Endodermal cell (in vitro differentiated cells): ENCODE measurements at regions not wholly inside any gene's neighbourhood (a gene's known extent, or its start where the extent isn't known, plus 50 kb on each side); places are given as distances from the start of the nearest gene placed in this dataset.

Experiments
- DNase-seq: peaks from one replicate; pipeline ENCODE4 v3.0.0-alpha.2; 2017
- H3K27ac ChIP-seq: 2 replicates; pipeline ENCODE4 v1.5.1; 2013; ENCODE audit warnings: mild to moderate bottlenecking, low read depth, low read length, moderate library complexity
- H3K27me3 ChIP-seq: 2 replicates; pipeline ENCODE4 v1.6.1; 2013; ENCODE audit warnings: mild to moderate bottlenecking, low read length, moderate library complexity; ENCODE audit not compliant: insufficient read depth, control insufficient read depth, poor library complexity, severe bottlenecking
- H3K36me3 ChIP-seq: 2 replicates; pipeline ENCODE4 v1.7.0; 2013; ENCODE audit warnings: mild to moderate bottlenecking, low read length, moderate library complexity; ENCODE audit not compliant: control insufficient read depth, insufficient read depth
- H3K4me1 ChIP-seq: one replicate; pipeline ENCODE4 v1.7.0; 2013; ENCODE audit warnings: low read length; ENCODE audit not compliant: control insufficient read depth, insufficient read depth
- H3K4me3 ChIP-seq: 2 replicates; pipeline ENCODE4 v1.5.1; 2013; ENCODE audit warnings: mild to moderate bottlenecking, low read length, moderate library complexity
- H3K9ac ChIP-seq: 2 replicates; pipeline ENCODE4 v1.6.1; 2013; ENCODE audit warnings: mild to moderate bottlenecking, low read length, moderate library complexity; ENCODE audit not compliant: poor library complexity, severe bottlenecking; ENCODE audit errors: extremely low read depth
- H3K9me3 ChIP-seq: 2 replicates; pipeline ENCODE4 v1.6.1; 2013; ENCODE audit warnings: mild to moderate bottlenecking, low read length, moderate library complexity; ENCODE audit not compliant: control insufficient read depth
- H3K27ac Mint-ChIP-seq: 2 replicates; pipeline ENCODE4 v1.8.0; 2020; ENCODE audit warnings: mixed read lengths
- H3K27me3 Mint-ChIP-seq: 2 replicates; pipeline ENCODE4 v1.8.0; 2021; ENCODE audit warnings: mild to moderate bottlenecking, mixed read lengths; ENCODE audit not compliant: insufficient read depth
- H3K36me3 Mint-ChIP-seq: 2 replicates; pipeline ENCODE4 v1.8.0; 2020; ENCODE audit warnings: low read depth, mixed read lengths
- H3K4me1 Mint-ChIP-seq: 2 replicates; pipeline ENCODE4 v1.8.0; 2020; ENCODE audit warnings: mixed read lengths
- H3K4me3 Mint-ChIP-seq: 2 replicates; pipeline ENCODE4 v1.8.0; 2020; ENCODE audit warnings: mild to moderate bottlenecking, moderate library complexity, mixed read lengths
- H3K9me3 Mint-ChIP-seq: 2 replicates; pipeline ENCODE4 v1.8.0; 2020; ENCODE audit warnings: mild to moderate bottlenecking, mixed read lengths
- CTCF ChIP-seq: fragments of 200-600 bp; sonication (generic); conservative IDR thresholded peaks from 2 replicates; pipeline ENCODE4 v1.5.0; 2021; ENCODE audit warnings: antibody characterized with exemption, mild to moderate bottlenecking
- WGBS, 2 experiments: methylation state at CpG; one replicate each; pipeline versions ENCODE4 v1.1.5 to v1.1.7; 2013; ENCODE audit warnings: missing lambda C conversion rate in 2 of 2, mixed read lengths in 1 of 2; ENCODE audit not compliant: insufficient coverage in 1 of 2, insufficient read length in 1 of 2; 5-methylcytosine and 5-hydroxymethylcytosine counted together

- no peaks in the 10 kb centered on the region for H3K36me3 ChIP-seq
- no peak overlapping the region for H3K27ac ChIP-seq
- Mint-ChIP-seq H3K4me3 (no peak overlapping the region), H3K9me3 (peaks cover 4% of the 10 kb centered on the region), H3K27ac (no peak overlapping the region), H3K4me1 (peaks cover 24% of the 10 kb centered on the region), H3K36me3 (no peaks in the 10 kb centered on the region), H3K27me3 (no peaks in the 10 kb centered on the region)
- H3K27me3 ChIP-seq: no peaks in the 10 kb centered on the region
- WGBS, 2 experiments: 91% methylated on average over 1 of the region's 1 CpG; no CpG with 5 or more reads in 1 of the 2 experiments
- H3K4me1 ChIP-seq: peaks cover 11% of the 10 kb centered on the region
- no peak overlapping the region for H3K4me3 ChIP-seq
- TF ChIP-seq CTCF: no peak
- no peak overlapping the region for H3K9ac ChIP-seq
- peaks cover 8% of the 10 kb centered on the region for H3K9me3 ChIP-seq
- no peak for DNase-seq
Measured at GRCh38 chr18:61714421-61714820, 178.4 kb downstream of the RNF152 start.

- H3K4me1 ChIP-seq: peaks cover 12% of the 10 kb centered on the region
- H3K36me3 ChIP-seq: no peaks in the 10 kb centered on the region
- no peak overlapping the region for H3K4me3 ChIP-seq
- H3K9me3 ChIP-seq: peaks cover 8% of the 10 kb centered on the region
- Mint-ChIP-seq H3K9me3 (peaks cover 4% of the 10 kb centered on the region), H3K27me3 (no peaks in the 10 kb centered on the region), H3K36me3 (no peaks in the 10 kb centered on the region), H3K4me3 (no peak overlapping the region), H3K27ac (no peak overlapping the region), H3K4me1 (peaks cover 32% of the 10 kb centered on the region)
- H3K27ac ChIP-seq: no peak overlapping the region
- no peak for DNase-seq
- no peak overlapping the region for H3K9ac ChIP-seq
- no peaks in the 10 kb centered on the region for H3K27me3 ChIP-seq
- no peak for TF ChIP-seq CTCF
Measured at GRCh38 chr18:61713502-61713901, 179.3 kb downstream of the RNF152 start.

- DNase-seq: peak; percentile 72
- WGBS, 2 experiments: 38% methylated on average over 1 of the region's 1 CpG; no CpG with 5 or more reads in 1 of the 2 experiments
- Histone ChIP-seq H3K9ac (no peak overlapping the region), H3K27ac (no peak overlapping the region), H3K4me1 (peaks cover 20% of the 10 kb centered on the region), H3K4me3 (no peak overlapping the region), H3K27me3 (no peaks in the 10 kb centered on the region), H3K36me3 (no peaks in the 10 kb centered on the region), H3K9me3 (peaks cover 8% of the 10 kb centered on the region)
- no peaks in the 10 kb centered on the region for H3K27me3 Mint-ChIP-seq
- H3K4me1 Mint-ChIP-seq: peaks cover 54% of the 10 kb centered on the region
- H3K36me3 Mint-ChIP-seq: no peaks in the 10 kb centered on the region
- no peak for TF ChIP-seq CTCF
- H3K4me3 Mint-ChIP-seq: no peak overlapping the region
- no peaks in the 10 kb centered on the region for H3K9me3 Mint-ChIP-seq
- peak overlapping the region; percentile 75 for H3K27ac Mint-ChIP-seq
Measured at GRCh38 chr18:61710082-61710620, 182.7 kb downstream of the RNF152 start.
